CD4-positive, CD25-positive, alpha-beta regulatory T cell (primary cell): ENCODE measurements at regions not wholly inside any gene's neighbourhood (a gene's known extent, or its start where the extent isn't known, plus 50 kb on each side); places are given as distances from the start of the nearest gene placed in this dataset.

Source experiments
- ATAC-seq, 2 donors: fragments of 150-1000 bp; cut with Tn5 transposase; one replicate each; pipeline ENCODE4 v1.10.0; 2021; ENCODE audit warnings: low read depth in 2 of 2, moderate number of reproducible peaks in 2 of 2, moderate library complexity in 1 of 2
- DNase-seq, 3 donors: peaks; one replicate each; pipeline versions ENCODE4 v3.0.0 to v3.0.0-alpha.2; 2012 to 2022; ENCODE audit warnings: mixed read lengths in 1 of 3
- H3K27ac ChIP-seq: one replicate; pipeline ENCODE4 v1.7.0; 2013; ENCODE audit warnings: mild to moderate bottlenecking, low read length; ENCODE audit not compliant: insufficient read depth, poor library complexity, severe bottlenecking
- H3K27me3 ChIP-seq: one replicate; pipeline ENCODE4 v1.7.0; 2013; ENCODE audit warnings: low read length; ENCODE audit not compliant: control insufficient read depth, insufficient read depth
- H3K36me3 ChIP-seq: one replicate; pipeline ENCODE4 v1.7.0; 2013; ENCODE audit warnings: mild to moderate bottlenecking, low read length, moderate library complexity; ENCODE audit not compliant: control insufficient read depth, insufficient read depth
- H3K4me1 ChIP-seq: 2 replicates; pipeline ENCODE4 v1.7.0; 2013; ENCODE audit warnings: mild to moderate bottlenecking, low read length; ENCODE audit not compliant: insufficient read depth, control insufficient read depth, poor library complexity, severe bottlenecking
- H3K4me3 ChIP-seq: one replicate; pipeline ENCODE4 v1.7.0; 2013; ENCODE audit warnings: low read depth, mild to moderate bottlenecking, low read length, moderate library complexity
- H3K9me3 ChIP-seq, 2 experiments: 1 replicate in 1 of 2; 2 replicates in 1 of 2; pipeline ENCODE4 v1.7.0; 2013; ENCODE audit warnings: low read length in 2 of 2, mild to moderate bottlenecking in 1 of 2, moderate library complexity in 1 of 2; ENCODE audit not compliant: control insufficient read depth in 2 of 2
- H3K27ac Mint-ChIP-seq, 3 donors: one replicate each; pipeline ENCODE4 v1.8.0; 2020 to 2022; ENCODE audit warnings: mild to moderate bottlenecking in 3 of 3, mixed read lengths in 3 of 3, moderate library complexity in 2 of 3
- H3K27me3 Mint-ChIP-seq: one replicate; pipeline ENCODE4 v1.8.0; 2022; ENCODE audit warnings: mild to moderate bottlenecking, mixed read lengths
- H3K36me3 Mint-ChIP-seq: one replicate; pipeline ENCODE4 v1.8.0; 2020; ENCODE audit warnings: mixed read lengths
- H3K4me1 Mint-ChIP-seq, 4 donors: one replicate each; pipeline ENCODE4 v1.8.0; 2020 to 2022; ENCODE audit warnings: mixed read lengths in 4 of 4, mild to moderate bottlenecking in 1 of 4
- H3K4me3 Mint-ChIP-seq, 4 donors: one replicate each; pipeline ENCODE4 v1.8.0; 2020 to 2022; ENCODE audit warnings: mild to moderate bottlenecking in 4 of 4, mixed read lengths in 4 of 4, moderate library complexity in 3 of 4
- H3K9me3 Mint-ChIP-seq, 7 donors: one replicate each; pipeline ENCODE4 v1.8.0; 2020 to 2022; ENCODE audit warnings: mixed read lengths in 7 of 7, mild to moderate bottlenecking in 3 of 7, moderate library complexity in 2 of 7

GRCh38 chr7:153422291-153423209 is 629.6 kb upstream of the DPP6 start:
- no peak for ATAC-seq
- no peaks in the 10 kb centered on the region for H3K27me3 ChIP-seq
- H3K27me3 Mint-ChIP-seq: no peaks in the 10 kb centered on the region

DNA sequence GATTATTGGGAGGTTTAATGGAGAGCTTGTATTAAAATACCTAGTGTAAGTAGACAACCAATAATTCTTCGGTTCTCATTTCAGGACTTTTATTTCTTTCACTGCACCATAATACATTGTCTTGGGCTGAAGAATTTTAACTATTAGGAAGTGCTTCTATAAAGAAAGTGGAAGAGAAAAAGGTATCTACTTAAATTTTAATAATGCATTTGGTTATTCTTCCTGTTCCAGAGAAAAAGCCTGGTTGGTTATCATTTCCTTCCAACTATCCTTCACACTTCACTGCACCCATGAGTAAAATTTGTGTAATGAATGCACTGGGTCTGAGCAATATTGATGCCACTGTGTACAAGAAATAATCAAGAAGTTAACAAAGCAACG is 629.0 kb upstream of the DPP6 start:
- DNase-seq (no peak), ATAC-seq (no peak)
- Mint-ChIP-seq H3K36me3 (no peaks in the 10 kb centered on the region), H3K9me3 (peaks cover 0 to 9% (median 3%) of the 10 kb centered on the region in 7 donors), H3K27me3 (no peaks in the 10 kb centered on the region), H3K4me3 (no peak overlapping the region), H3K27ac (no peak overlapping the region), H3K4me1 (peaks cover 0 to 4% (median 0%) of the 10 kb centered on the region in 4 donors)
- no peaks in the 10 kb centered on the region for H3K27me3 ChIP-seq
- H3K4me1 ChIP-seq: no peaks in the 10 kb centered on the region
- no peak overlapping the region for H3K4me3 ChIP-seq
- H3K27ac ChIP-seq: no peak overlapping the region
- H3K9me3 ChIP-seq: no peaks in the 10 kb centered on the region
- H3K36me3 ChIP-seq: no peaks in the 10 kb centered on the region

More at GRCh38 chr7:153422291-153423209, 629.6 kb upstream of the DPP6 start:
- Mint-ChIP-seq H3K4me3 (no peak overlapping the region), H3K27ac (no peak overlapping the region), H3K36me3 (no peaks in the 10 kb centered on the region), H3K9me3 (peaks cover 0 to 12% (median 4%) of the 10 kb centered on the region in 7 donors), H3K4me1 (peaks cover 0 to 4% (median 0%) of the 10 kb centered on the region in 4 donors)
- H3K4me1 ChIP-seq: no peaks in the 10 kb centered on the region
- DNase-seq: no peak
- no peaks in the 10 kb centered on the region for H3K36me3 ChIP-seq
- no peaks in the 10 kb centered on the region for H3K9me3 ChIP-seq
- H3K4me3 ChIP-seq: no peak overlapping the region
- H3K27ac ChIP-seq: no peak overlapping the region

DNA sequence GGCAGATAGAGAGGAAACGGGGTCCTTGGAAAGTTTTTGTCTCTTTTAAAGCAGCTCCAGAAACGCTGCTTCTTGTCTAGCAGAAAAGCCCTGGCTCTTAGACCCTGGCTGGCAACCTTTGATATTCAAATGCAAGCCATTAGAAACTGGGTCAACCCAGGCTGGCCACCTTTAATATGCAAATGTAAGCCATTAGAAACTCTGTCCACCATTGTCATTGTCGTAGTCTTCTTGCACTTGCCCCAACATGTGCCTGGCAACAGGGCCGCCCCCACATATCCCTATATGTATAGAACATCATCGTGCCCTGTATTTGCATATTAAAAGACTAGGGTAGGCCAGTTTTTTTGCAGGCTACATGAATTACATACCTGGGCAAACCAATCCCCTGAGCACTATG is 621.3 kb upstream of the DPP6 start:
- Histone ChIP-seq H3K36me3 (no peaks in the 10 kb centered on the region), H3K27ac (no peak overlapping the region), H3K27me3 (no peaks in the 10 kb centered on the region), H3K9me3 (no peaks in the 10 kb centered on the region), H3K4me1 (no peaks in the 10 kb centered on the region), H3K4me3 (no peak overlapping the region)
- no peaks in the 10 kb centered on the region for H3K4me1 Mint-ChIP-seq
- H3K36me3 Mint-ChIP-seq: no peaks in the 10 kb centered on the region
- H3K27ac Mint-ChIP-seq: no peak overlapping the region
- no peaks in the 10 kb centered on the region for H3K27me3 Mint-ChIP-seq
- ATAC-seq (no peak), DNase-seq (no peak)
- H3K4me3 Mint-ChIP-seq: no peak overlapping the region
- H3K9me3 Mint-ChIP-seq: peaks cover 0 to 16% (median 6%) of the 10 kb centered on the region in 7 donors

DNA sequence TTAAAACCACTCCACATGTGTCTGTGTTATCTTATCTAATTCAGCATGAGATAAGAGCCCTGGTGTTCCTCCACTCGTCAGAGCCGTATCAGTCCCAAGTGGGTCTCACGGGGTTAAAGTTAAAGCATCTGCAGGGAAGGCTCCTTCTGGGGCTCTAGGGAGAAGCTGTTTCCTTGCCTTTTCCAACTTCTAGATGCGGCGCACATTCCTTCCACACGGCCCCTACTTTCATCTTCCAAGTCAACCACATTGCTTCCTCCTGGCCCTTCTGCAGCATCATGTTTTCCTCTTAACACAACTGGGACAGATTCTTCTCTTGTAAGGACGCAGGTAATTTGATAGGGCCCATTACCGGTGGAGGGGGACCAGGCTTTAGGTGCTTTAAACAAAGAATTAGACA is 620.1 kb upstream of the DPP6 start:
- ATAC-seq: no peak
- no peaks in the 10 kb centered on the region for H3K36me3 Mint-ChIP-seq
- H3K36me3 ChIP-seq: no peaks in the 10 kb centered on the region

GRCh38 chr7:153433223-153433622 is 619.0 kb upstream of the DPP6 start:
- Mint-ChIP-seq H3K27me3 (no peaks in the 10 kb centered on the region), H3K36me3 (no peaks in the 10 kb centered on the region), H3K4me3 (no peak overlapping the region), H3K4me1 (no peaks in the 10 kb centered on the region), H3K27ac (no peak overlapping the region), H3K9me3 (peaks cover 0 to 20% (median 8%) of the 10 kb centered on the region in 7 donors)
- H3K4me1 ChIP-seq: no peaks in the 10 kb centered on the region
- DNase-seq: no peak
- H3K4me3 ChIP-seq: no peak overlapping the region
- ATAC-seq: no peak
- no peaks in the 10 kb centered on the region for H3K9me3 ChIP-seq
- H3K27me3 ChIP-seq: no peaks in the 10 kb centered on the region
- no peak overlapping the region for H3K27ac ChIP-seq
- H3K36me3 ChIP-seq: no peaks in the 10 kb centered on the region

More for the DNA sequence above, 620.1 kb upstream of the DPP6 start:
- Histone ChIP-seq H3K4me3 (no peak overlapping the region), H3K4me1 (no peaks in the 10 kb centered on the region), H3K27ac (no peak overlapping the region), H3K27me3 (no peaks in the 10 kb centered on the region), H3K9me3 (no peaks in the 10 kb centered on the region)
- no peaks in the 10 kb centered on the region for H3K4me1 Mint-ChIP-seq
- no peak overlapping the region for H3K27ac Mint-ChIP-seq
- DNase-seq: no peak
- H3K4me3 Mint-ChIP-seq: no peak overlapping the region
- H3K9me3 Mint-ChIP-seq: peaks cover 0 to 20% (median 8%) of the 10 kb centered on the region in 7 donors
- H3K27me3 Mint-ChIP-seq: no peaks in the 10 kb centered on the region

DNA sequence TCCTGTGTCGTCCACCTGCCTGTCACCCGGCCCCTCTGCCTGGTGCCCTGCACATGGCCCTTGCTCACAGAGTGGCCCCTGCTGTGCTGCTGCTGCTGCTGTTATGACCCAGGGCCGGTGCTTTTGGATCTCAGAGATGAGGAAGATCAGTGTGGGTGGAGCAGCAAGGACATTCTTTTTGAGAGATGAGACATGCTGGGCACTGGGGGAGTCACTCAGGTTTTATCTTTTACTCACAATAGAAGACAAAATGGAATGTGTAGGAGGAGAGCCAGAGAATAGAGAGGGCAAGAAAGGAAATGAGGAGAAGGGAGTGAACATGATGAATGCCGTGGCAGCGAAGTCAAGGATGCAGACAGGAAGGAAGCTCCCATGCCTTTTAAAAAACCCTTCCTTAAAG is 611.5 kb upstream of the DPP6 start:
- Mint-ChIP-seq H3K27me3 (no peaks in the 10 kb centered on the region), H3K4me1 (no peaks in the 10 kb centered on the region), H3K27ac (no peak overlapping the region), H3K36me3 (no peaks in the 10 kb centered on the region), H3K4me3 (no peak overlapping the region), H3K9me3 (peaks cover 0 to 6% (median 4%) of the 10 kb centered on the region in 7 donors)
- ATAC-seq: no peak
- DNase-seq: no peak
- H3K27me3 ChIP-seq: no peaks in the 10 kb centered on the region
- no peak overlapping the region for H3K4me3 ChIP-seq
- no peaks in the 10 kb centered on the region for H3K9me3 ChIP-seq
- no peak overlapping the region for H3K27ac ChIP-seq
- H3K4me1 ChIP-seq: no peaks in the 10 kb centered on the region
- no peaks in the 10 kb centered on the region for H3K36me3 ChIP-seq

DNA sequence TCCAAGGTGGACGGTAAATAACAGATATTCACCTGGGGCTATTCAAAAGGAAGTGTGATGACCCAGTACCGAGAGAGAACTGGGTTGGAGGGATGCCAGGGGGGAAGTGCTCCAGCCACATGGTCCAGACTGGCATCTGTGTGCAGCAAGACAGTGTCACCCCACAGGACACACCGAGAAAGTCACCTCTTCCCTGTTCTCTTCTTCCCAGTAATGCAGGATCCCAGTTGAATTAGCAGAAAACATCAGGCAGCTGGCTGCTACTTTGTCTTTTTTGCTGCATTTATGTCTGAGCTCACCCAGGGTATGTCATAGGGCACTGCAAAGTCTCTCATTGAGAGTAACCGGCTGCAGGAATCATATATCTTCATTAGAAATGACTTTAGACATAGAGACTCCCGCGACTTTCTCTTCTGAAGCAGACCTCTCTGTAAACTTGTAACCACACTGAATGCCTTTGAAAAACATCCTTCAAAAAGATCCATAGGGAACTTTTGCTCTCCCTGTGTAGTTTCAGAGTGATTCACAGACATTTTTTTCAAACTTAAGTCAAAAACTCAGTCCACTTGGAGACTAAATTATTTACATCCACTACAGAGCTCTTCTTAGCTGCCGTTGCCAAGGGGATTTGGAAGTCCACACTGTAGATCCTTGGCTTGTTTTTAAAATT is 609.0 kb upstream of the DPP6 start:
- Histone ChIP-seq H3K4me1 (no peaks in the 10 kb centered on the region), H3K4me3 (no peak overlapping the region), H3K27me3 (no peaks in the 10 kb centered on the region), H3K9me3 (no peaks in the 10 kb centered on the region), H3K36me3 (no peaks in the 10 kb centered on the region), H3K27ac (no peak overlapping the region)
- Mint-ChIP-seq H3K27ac (no peak overlapping the region), H3K4me1 (no peaks in the 10 kb centered on the region), H3K27me3 (no peaks in the 10 kb centered on the region), H3K9me3 (peaks cover 0 to 11% (median 1%) of the 10 kb centered on the region in 7 donors), H3K36me3 (no peaks in the 10 kb centered on the region), H3K4me3 (no peak overlapping the region)
- ATAC-seq: no peak
- no peak for DNase-seq
